SKM-1 (cell line): ENCODE measurements at regions not wholly inside any gene's neighbourhood (a gene's known extent, or its start where the extent isn't known, plus 50 kb on each side); places are given as distances from the start of the nearest gene placed in this dataset.

Source experiments
- DNase-seq: peaks from one replicate; lab custom pipeline; 2025; ENCODE audit not compliant: unreplicated experiment; lab: John Stamatoyannopoulos, UW

- no peak for DNase-seq
These were observed 506.8 kb downstream of the BRD1 start for GRCh38 chr22:49320714-49321476.

DNA sequence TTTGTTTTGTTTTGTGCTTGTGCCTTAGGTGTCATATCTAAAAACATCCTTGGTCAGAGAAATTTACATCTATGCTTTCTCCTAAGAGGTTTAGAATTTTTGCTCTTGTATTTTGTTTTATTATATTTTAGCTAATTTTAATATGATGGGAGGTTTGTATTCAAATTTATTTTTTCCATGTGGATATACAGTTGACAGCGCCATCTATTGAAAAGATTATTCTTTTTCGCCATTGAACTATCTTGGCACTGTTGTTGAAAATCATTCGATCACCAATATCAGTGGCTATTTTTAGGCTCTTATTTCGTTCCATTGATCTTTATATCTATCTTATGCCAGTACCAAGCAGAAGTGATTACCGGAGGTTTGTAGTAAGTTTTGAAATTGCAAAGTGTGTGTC is 510.3 kb downstream of the BRD1 start:
- no peak for DNase-seq

GRCh38 chr22:49312601-49313000 is 515.1 kb downstream of the BRD1 start:
- no peak for DNase-seq

GRCh38 chr22:49310354-49310753 is 517.3 kb downstream of the BRD1 start:
- no peak for DNase-seq

DNA sequence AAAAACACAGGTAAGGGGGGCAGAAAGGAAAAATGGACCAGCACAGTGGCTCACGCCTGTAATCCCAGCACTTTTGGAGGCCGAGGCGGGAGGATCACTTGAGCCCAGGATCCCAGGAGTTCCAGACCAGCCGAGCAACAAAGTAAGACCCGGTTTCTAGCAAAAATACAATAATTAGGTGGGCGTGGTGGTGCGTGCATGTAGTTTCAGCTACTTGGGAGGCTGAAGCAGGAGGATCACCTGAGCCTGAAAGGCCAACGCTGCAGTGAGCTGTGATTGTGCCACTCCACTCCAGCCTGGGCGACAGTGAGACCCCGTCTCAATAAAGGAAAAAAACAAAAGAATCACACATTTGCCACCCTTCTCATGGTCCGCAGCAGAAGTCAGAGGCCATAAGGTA is 519.4 kb downstream of the BRD1 start:
- DNase-seq: no peak

- DNase-seq: no peak
These were observed 519.8 kb downstream of the BRD1 start for GRCh38 chr22:49307870-49308269.

DNA sequence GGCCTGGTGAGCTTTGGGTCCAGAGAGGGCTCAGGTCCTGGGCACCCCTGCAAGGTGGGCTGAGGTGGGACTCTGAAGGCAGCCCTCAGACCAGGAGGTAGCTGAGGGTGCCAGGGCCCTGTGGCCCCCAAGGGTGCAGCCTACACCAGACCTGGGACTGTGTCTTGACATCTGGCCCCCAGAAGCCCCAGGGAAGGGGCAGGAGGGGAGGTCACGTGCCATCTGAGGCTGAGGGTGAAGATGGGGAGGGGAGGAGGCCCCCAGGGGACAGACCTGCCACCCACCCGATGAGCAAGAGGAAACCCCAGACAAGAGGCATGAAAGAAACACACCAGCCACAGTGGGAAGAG is 520.2 kb downstream of the BRD1 start:
- no peak for DNase-seq

- no peak for DNase-seq
These were observed 520.8 kb downstream of the BRD1 start for GRCh38 chr22:49306632-49307480.

- DNase-seq: no peak
These were observed 521.6 kb downstream of the BRD1 start for GRCh38 chr22:49305966-49306631.

DNA sequence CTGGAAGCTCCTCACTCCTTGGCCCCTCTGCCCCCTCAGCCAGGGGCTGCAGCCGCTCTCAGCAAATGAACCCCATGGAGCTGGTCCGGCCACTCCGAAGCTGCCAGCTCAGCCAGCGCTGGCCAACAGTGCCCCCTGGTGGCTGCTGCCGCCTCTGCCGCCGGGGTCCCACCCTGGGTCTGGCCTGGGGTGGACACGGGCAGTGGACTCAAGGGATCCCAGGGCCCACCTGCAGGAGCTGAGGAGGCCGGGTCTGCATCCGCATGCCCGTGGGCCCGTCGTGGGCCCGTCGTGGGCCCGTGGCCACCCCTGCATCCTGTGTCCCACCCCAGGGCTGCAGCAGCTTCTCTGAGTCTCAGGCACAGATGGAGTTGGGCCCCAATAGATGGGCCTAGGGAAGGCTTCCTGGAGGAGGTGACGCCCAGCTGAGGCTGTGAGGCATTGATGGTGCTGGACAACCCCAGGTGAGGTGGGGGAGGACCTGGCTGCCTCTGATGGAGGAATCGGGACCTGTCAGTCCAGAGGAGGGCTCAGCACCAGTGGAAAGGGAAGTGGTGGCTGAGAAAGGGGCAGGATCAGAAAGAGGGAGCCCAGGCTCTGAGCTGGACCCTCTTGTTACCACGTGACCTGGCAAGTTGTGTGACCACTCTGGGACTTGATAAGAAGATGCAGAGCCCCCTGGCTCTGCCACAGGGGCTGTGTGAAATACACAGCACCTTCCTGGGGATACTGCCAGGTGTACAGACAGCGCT is 522.3 kb downstream of the BRD1 start:
- no peak for DNase-seq

GRCh38 chr22:49303781-49304461 is 523.8 kb downstream of the BRD1 start:
- DNase-seq: no peak

DNA sequence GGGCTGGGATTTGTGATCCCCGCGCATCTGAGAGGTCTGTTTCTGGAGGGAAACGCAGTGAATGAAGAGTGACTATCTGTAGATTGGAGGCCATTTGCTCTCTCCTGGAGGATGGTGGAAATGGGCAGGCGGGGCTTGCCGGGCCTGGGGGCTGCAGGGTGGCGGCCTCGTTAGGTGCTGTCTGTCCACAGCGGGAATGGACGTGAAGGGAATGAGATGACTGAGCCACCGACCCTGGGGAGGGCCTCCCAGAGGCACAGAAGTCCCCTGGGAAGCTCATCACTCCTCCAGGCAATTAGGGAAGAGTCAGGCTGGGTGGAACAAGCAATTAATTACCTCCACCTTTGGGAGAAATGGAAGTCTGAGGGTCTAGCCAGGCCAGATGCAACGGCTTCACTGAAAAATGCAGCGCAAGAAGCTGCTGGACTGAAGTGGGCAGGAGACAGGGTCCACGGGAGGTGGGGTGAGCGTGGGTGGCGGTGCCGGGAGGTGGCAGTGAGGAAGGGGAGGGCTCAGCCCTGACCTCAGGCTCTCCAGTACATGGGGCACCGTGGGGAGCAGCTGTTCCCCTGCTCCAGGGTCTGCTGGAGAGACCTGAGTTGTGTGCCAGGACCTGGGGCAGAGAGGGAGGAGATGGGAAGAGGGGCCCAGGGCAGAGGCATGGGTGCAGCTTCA is 524.5 kb downstream of the BRD1 start:
- DNase-seq: no peak

DNA sequence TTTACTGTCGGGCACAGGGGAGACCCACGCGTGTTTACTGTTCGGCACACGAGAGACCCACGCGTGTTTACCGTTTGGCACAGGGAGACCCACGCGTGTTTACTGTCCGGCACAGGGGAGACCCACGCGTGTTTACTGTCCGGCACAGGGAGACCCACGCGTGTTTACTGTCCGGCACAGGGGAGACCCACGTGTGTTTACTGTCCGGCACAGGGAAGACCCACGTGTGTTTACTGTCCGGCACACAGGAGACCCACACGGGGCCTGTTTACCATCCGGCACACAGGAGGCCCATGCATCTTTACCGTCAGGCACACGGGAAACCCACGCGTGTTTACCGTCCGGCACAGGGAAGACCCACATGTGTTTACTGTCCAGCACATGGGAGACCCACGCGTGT is 525.1 kb downstream of the BRD1 start:
- DNase-seq: no peak

GRCh38 chr22:49302150-49302460 is 525.6 kb downstream of the BRD1 start:
- DNase-seq: no peak

DNA sequence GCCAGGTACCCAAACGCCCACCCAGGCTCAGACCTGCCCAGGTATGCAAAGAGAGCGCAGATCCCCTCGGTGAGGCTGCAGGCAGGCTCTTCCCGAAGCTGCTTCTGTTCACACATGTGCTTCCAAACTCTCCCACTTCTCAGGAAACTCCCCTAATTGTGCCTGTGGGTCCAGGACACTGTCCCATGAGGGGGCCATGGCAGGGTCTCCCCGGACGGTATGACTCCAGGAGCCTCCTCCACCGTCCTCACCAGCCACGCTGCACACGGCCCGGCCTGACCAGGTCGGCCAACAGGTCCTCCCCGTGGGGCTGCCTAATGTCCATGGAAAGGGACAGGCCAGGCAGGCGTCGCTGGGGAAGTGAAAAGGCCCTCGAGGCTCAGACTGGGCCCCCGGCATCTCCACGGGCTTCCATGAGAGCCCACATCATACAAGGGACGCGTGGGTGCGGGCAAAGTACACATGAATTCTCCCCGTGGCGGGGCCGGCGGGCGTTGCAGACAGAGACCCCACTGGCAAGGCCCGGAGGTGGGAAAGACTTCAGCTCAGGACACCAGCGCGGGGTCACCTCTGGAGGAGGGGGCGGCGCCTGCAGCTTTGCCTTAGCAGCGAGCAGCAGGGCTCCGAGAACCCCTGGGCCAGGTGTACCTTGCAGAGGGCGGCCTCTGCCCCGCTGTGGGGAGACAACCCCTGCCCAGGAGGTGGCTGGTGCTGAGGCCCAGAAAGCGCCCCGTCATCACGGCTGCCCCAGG is 526.1 kb downstream of the BRD1 start:
- no peak for DNase-seq

GRCh38 chr22:49300951-49301397 is 526.7 kb downstream of the BRD1 start:
- no peak for DNase-seq

DNA sequence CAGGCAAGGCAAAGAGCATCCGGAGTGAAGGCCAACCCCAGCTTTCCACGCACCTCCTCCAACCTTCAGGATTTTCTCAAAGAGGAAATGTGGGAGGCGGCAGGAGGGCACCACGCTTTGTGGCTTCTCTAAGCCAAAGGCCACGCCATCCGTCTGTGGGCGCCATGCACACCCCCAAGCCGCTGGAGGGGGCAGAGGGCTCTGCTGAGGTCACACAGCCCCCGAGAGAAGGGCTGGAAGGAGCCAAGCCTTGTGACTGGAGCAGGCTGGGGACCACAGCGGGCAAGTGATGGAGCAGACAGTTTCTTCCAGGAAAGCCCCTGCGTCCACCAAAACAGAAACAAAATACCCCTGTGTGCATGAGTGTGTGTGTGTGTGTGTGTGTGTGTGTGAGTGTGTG is 527.4 kb downstream of the BRD1 start:
- DNase-seq: no peak

DNA sequence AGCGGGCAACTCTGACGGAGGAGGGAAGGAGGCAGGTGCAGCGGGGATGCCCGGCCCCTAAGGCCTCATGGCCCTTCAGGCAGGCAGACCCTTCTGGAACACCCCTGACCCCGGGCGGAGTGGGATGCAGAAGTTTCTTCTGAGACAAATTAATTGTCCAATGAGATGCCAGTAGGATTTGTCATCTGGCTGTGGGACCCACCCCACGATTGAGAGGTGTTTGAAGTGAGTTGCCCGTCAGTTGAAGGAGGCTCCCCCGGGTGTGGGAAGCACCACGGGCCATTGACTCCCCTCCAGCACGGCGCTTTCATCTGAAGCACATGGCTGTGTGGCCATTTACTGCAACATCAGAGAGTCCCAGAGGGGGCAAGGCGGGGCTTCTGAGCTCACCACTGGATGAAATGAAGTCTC is 527.8 kb downstream of the BRD1 start:
- no peak for DNase-seq
